ENCODE measurements at regions not wholly inside any gene's neighbourhood (a gene's known extent, or its start where the extent isn't known, plus 50 kb on each side); places are given as distances from the start of the nearest gene placed in this dataset.

GRCh38 chr4:160235285-160235684 lies 1132.4 kb downstream of the RAPGEF2 start:
- TF ChIP-seq POLR2A (IDR thresholded peaks at IDR 0.05) = no peak
- no peak for TF ChIP-seq CTCF (IDR thresholded peaks at IDR 0.05)
- TF ChIP-seq EP300 (IDR thresholded peaks at IDR 0.05) = no peak
